Fibroblast of lung (primary cell): ENCODE measurements at regions not wholly inside any gene's neighbourhood (a gene's known extent, or its start where the extent isn't known, plus 50 kb on each side); places are given as distances from the start of the nearest gene placed in this dataset.

Experiments
- CTCF ChIP-seq, 2 donors: IDR thresholded peaks in 1 of 2; conservative IDR thresholded peaks in 1 of 2; 1 replicate in 1 of 2; 2 replicates in 1 of 2; pipeline ENCODE4 v1.5.1; 2011 to 2012; ENCODE audit warnings: low read length in 2 of 2, control low read depth in 1 of 2, inconsistent platforms in 1 of 2, low read depth in 1 of 2, mild to moderate bottlenecking in 1 of 2
- EZH2 ChIP-seq: IDR thresholded peaks from 2 replicates; pipeline ENCODE4 v1.5.1; 2012; ENCODE audit warnings: low read length, control low read depth, mild to moderate bottlenecking; ENCODE audit errors: missing control alignments

GRCh38 chr20:11604339-11604738 lies 313.4 kb upstream of the BTBD3 start:
- TF ChIP-seq CTCF (conservative IDR thresholded peaks at IDR 0.05 in 1 of 2, IDR thresholded peaks at IDR 0.05 in 1 of 2; ENCODE audit: low read depth in 1 of 2, low read length in 2 of 2) (no peak), EZH2 (no peak)
